Non-pigmented ciliary epithelial cell (primary cell): ENCODE measurements at regions not wholly inside any gene's neighbourhood (a gene's known extent, or its start where the extent isn't known, plus 50 kb on each side); places are given as distances from the start of the nearest gene placed in this dataset.
A peak's percentile ranks its signal among the peaks of the same experiment; 100 is the strongest.

Experiments used
- DNase-seq: peaks from one replicate; pipeline ENCODE4 v3.0.0-alpha.2; 2010; ENCODE audit warnings: low read depth

GRCh38 chr12:62129291-62129690, 130.9 kb upstream of the USP15 start:
- DNase-seq: no peak

GRCh38 chr12:62130402-62130801, 129.8 kb upstream of the USP15 start:
- DNase-seq: no peak

GRCh38 chr12:62130834-62131552, 129.2 kb upstream of the USP15 start:
- DNase-seq: no peak

- no peak for DNase-seq
Observed at GRCh38 chr12:62133440-62133839, 126.8 kb upstream of the USP15 start.

- DNase-seq: no peak
Observed at GRCh38 chr12:62135553-62136200, 124.5 kb upstream of the USP15 start.

GRCh38 chr12:62136496-62136895, 123.7 kb upstream of the USP15 start:
- no peak for DNase-seq

- no peak for DNase-seq
Observed at GRCh38 chr12:62138527-62138926, 121.7 kb upstream of the USP15 start.

- DNase-seq: no peak
Observed at GRCh38 chr12:62146318-62146717, 113.9 kb upstream of the USP15 start.

GRCh38 chr12:62158013-62158412, 102.2 kb upstream of the USP15 start:
- DNase-seq: no peak

- no peak for DNase-seq
Observed at GRCh38 chr12:62158461-62159360, 101.5 kb upstream of the USP15 start.

GRCh38 chr12:62162214-62162613, 98.0 kb upstream of the USP15 start:
- DNase-seq: no peak

GRCh38 chr12:62163368-62163767, 96.8 kb upstream of the USP15 start:
- DNase-seq: no peak

GRCh38 chr12:62164036-62164435, 96.2 kb upstream of the USP15 start:
- no peak for DNase-seq

- DNase-seq: no peak
Observed at GRCh38 chr12:62166525-62166924, 93.7 kb upstream of the USP15 start.

GRCh38 chr12:62168411-62168810, 91.8 kb upstream of the USP15 start:
- DNase-seq: no peak

GRCh38 chr12:62170241-62170640, 90.0 kb upstream of the USP15 start:
- DNase-seq: no peak

- no peak for DNase-seq
Observed at GRCh38 chr12:62190689-62191490, 69.3 kb upstream of the USP15 start.

GRCh38 chr12:62191491-62192179, 68.6 kb upstream of the USP15 start:
- peak; percentile 10 for DNase-seq

GRCh38 chr12:62192180-62192902, 67.9 kb upstream of the USP15 start:
- DNase-seq: peak; percentile 65

GRCh38 chr12:62192903-62193250, 67.3 kb upstream of the USP15 start:
- DNase-seq: no peak

- DNase-seq: no peak
Observed at GRCh38 chr12:62194031-62194430, 66.2 kb upstream of the USP15 start.
